Mucosa of stomach (tissue), 1 donor: ENCODE measurements at regions not wholly inside any gene's neighbourhood (a gene's known extent, or its start where the extent isn't known, plus 50 kb on each side); places are given as distances from the start of the nearest gene placed in this dataset.

ENCODE experiments used
- H3K27me3 ChIP-seq: one replicate; pipeline ENCODE4 v1.7.0; 2013; ENCODE audit warnings: mild to moderate bottlenecking, low read length; ENCODE audit not compliant: control insufficient read depth, insufficient read depth
- H3K36me3 ChIP-seq: one replicate; pipeline ENCODE4 v1.7.0; 2013; ENCODE audit warnings: low read length; ENCODE audit not compliant: control insufficient read depth, insufficient read depth
- H3K4me1 ChIP-seq: one replicate; pipeline ENCODE4 v1.7.0; 2013; ENCODE audit warnings: mild to moderate bottlenecking, low read length; ENCODE audit not compliant: control insufficient read depth, insufficient read depth
- H3K4me3 ChIP-seq: one replicate; pipeline ENCODE4 v1.7.0; 2013; ENCODE audit warnings: low read length
- H3K9ac ChIP-seq: one replicate; pipeline ENCODE4 v1.7.0; 2013; ENCODE audit warnings: mild to moderate bottlenecking, low read length, moderate library complexity
- H3K9me3 ChIP-seq: one replicate; pipeline ENCODE4 v1.7.0; 2013; ENCODE audit warnings: mild to moderate bottlenecking, low read length, moderate library complexity; ENCODE audit not compliant: control insufficient read depth
- donor health status: Pancreatic carcinoma.

DNA sequence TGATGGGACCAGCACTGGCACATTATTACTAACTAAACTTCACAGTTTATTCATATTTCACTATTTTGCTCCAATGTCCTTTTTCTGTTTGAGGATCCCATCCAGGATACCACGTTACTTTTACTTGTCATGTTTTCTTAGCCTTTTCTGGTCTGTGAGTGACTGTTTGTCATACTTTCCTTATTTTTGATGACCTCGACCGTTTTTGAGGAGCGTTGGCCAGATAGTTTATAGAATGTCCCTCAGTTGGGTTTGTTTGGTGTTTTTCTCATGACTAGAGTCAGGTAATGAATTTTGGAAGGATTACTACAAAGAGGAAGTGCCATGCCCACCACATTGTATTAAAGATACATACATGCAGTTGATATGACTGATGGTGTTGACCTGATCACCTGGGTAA is 199.4 kb upstream of the CCND2 start:
- Histone ChIP-seq H3K36me3 (no peaks in the 10 kb centered on the region), H3K9me3 (no peaks in the 10 kb centered on the region), H3K27me3 (no peaks in the 10 kb centered on the region), H3K9ac (no peak overlapping the region), H3K4me3 (no peak overlapping the region), H3K4me1 (no peaks in the 10 kb centered on the region)

GRCh38 chr12:4069670-4070010 is 196.4 kb upstream of the PARP11 start:
- H3K4me3 ChIP-seq = no peak overlapping the region
- H3K9ac ChIP-seq = no peak overlapping the region
- no peaks in the 10 kb centered on the region for H3K27me3 ChIP-seq
- H3K9me3 ChIP-seq = no peaks in the 10 kb centered on the region
- no peaks in the 10 kb centered on the region for H3K4me1 ChIP-seq
- H3K36me3 ChIP-seq = no peaks in the 10 kb centered on the region

DNA sequence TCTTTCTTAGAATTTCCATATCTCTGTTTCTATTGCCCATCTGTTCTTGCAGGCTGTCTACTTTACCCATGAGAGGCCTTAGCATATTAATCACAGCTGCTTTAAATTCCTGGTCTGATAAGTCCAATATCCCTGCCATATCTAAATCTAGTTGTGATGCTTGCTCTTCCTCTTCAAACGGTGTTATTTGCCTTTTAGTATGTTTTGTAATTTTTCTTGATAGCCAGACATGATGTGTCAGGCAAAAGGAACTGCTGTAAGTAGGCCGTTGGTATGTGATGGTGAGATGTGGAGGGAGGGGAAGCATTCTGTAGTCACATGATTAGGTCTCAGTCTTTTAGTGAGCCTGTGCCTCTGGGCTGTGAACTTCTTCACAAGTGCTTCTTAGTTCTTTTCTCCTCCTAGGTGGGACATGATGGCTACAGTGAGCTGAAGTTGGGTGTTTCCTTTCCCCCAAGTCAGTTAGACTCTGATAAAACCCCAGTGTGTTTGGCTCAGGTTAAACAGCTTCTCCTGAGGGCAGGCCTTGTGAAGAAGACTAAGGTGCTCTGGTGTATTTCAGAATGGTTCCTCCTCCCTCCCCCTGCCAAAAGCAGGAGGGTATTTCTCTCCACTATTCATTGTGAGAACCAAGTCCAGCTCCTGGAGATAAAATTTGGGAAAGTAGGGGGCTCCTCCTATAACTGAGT is 195.9 kb upstream of the PARP11 start:
- Histone ChIP-seq H3K9ac (no peak overlapping the region), H3K36me3 (no peaks in the 10 kb centered on the region), H3K4me1 (no peaks in the 10 kb centered on the region), H3K9me3 (no peaks in the 10 kb centered on the region), H3K4me3 (no peak overlapping the region), H3K27me3 (no peaks in the 10 kb centered on the region)

GRCh38 chr12:4064008-4064407 is 190.8 kb upstream of the PARP11 start:
- Histone ChIP-seq H3K9ac (no peak overlapping the region), H3K27me3 (no peaks in the 10 kb centered on the region), H3K36me3 (no peaks in the 10 kb centered on the region), H3K4me3 (no peak overlapping the region), H3K9me3 (no peaks in the 10 kb centered on the region), H3K4me1 (no peaks in the 10 kb centered on the region)

DNA sequence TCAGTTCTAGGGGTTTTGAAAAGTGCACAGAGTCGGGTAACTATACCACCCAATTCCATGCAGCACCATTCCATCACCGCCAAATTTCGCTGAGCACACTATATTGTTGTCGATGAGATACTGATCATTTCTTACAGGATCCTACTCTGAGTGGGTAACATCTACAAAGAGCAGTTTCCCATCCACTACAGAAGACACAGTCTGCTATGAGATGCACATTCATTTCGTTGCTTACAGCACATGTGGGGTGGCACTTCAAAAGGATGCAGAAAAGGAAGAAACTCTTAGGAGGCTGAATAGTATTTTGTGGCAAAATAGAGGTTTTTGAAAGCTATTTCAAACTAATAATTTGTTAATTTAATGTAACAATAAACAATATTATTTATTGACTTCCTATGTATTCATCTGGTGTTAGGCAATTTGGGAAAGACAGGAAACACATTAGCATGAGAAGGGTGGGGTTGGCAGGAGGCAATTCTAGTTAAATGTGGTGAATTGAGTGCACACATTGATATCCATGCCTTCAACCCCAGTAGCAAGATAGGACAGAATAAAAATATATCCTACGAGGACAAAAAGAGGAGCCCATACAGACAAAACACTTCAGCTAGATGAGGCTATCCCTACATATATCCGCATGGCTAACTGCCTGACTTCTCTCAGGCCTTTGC is 186.8 kb upstream of the PARP11 start:
- Histone ChIP-seq H3K4me3 (no peak overlapping the region), H3K9ac (no peak overlapping the region), H3K36me3 (no peaks in the 10 kb centered on the region), H3K9me3 (no peaks in the 10 kb centered on the region), H3K27me3 (no peaks in the 10 kb centered on the region), H3K4me1 (no peaks in the 10 kb centered on the region)

DNA sequence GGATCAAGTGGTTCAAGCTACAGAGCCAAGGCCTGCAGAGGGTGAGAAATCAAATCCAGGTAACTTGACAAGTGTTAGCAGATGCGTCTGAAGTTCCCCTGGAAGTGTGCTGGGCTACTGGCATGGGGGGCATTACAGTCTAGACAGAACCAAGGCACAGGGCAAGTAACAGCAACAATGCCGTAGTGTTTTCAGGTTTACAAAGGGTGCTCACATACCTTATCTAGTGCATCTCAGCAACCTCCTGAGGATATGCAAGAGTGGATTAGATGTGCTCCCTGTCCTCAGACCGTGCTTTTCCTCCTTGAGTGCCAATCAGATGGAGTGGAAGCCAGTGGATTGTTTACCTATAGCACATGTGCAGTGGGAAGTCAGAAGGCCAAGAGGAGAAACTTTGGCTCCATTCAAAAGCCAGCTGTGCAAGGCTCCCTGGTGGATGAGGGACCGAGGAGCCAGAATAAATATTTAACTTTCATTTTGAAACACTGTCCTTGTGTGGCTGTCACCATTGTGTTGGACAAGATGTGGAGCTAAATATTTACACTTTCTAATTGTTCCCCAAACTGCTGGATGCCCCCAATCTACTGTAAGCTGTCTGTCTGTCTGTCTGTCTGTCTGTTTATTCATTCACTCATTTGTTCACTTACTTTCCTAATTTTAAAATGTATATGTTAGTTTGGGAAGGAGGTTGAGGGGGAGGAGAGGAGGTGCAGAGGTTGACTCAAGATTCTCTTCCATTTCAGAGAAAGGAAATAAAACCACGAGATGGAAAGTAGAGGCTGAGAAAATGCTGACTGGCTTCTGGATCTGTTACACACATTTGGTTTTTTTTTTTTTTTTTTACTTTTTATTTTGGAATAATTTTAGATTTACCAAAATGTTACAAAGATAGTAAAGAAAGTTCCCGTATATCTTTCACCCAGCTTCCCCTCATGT is 184.0 kb upstream of the PARP11 start:
- H3K9ac ChIP-seq = no peak overlapping the region
- H3K27me3 ChIP-seq = no peaks in the 10 kb centered on the region
- no peak overlapping the region for H3K4me3 ChIP-seq
- H3K36me3 ChIP-seq = no peaks in the 10 kb centered on the region
- no peaks in the 10 kb centered on the region for H3K9me3 ChIP-seq
- no peaks in the 10 kb centered on the region for H3K4me1 ChIP-seq

- Histone ChIP-seq H3K4me1 (no peaks in the 10 kb centered on the region), H3K27me3 (no peaks in the 10 kb centered on the region), H3K4me3 (no peak overlapping the region), H3K9me3 (no peaks in the 10 kb centered on the region), H3K9ac (no peak overlapping the region), H3K36me3 (no peaks in the 10 kb centered on the region)
Observed at GRCh38 chr12:4054630-4055029, 181.4 kb upstream of the PARP11 start.

DNA sequence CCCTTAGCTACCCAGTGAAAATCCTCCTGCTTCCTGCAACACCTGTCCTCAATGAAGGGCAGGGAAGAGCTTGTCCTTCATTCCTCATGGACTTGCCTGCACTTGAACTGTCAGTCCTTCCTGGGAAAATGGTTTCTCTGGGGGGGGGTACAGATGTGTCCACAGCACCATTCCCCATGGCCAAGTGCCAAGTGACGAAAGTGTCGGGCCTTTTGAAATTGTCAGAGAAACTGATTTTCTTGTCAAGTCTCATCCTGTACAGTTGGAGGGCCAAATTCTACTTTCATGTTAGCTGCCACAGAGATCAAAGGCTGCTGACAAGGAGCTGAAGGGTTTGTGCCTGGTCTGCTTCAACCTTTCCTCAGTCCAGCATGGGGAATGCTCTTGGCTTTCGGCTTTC is 179.5 kb upstream of the PARP11 start:
- H3K9me3 ChIP-seq = no peaks in the 10 kb centered on the region
- H3K9ac ChIP-seq = no peak overlapping the region
- H3K4me3 ChIP-seq = no peak overlapping the region
- no peaks in the 10 kb centered on the region for H3K4me1 ChIP-seq
- no peaks in the 10 kb centered on the region for H3K36me3 ChIP-seq
- H3K27me3 ChIP-seq = no peaks in the 10 kb centered on the region

- no peaks in the 10 kb centered on the region for H3K9me3 ChIP-seq
- no peak overlapping the region for H3K4me3 ChIP-seq
- H3K36me3 ChIP-seq = no peaks in the 10 kb centered on the region
- no peak overlapping the region for H3K9ac ChIP-seq
- no peaks in the 10 kb centered on the region for H3K4me1 ChIP-seq
- no peaks in the 10 kb centered on the region for H3K27me3 ChIP-seq
Observed at GRCh38 chr12:4051596-4051995, 178.4 kb upstream of the PARP11 start.

DNA sequence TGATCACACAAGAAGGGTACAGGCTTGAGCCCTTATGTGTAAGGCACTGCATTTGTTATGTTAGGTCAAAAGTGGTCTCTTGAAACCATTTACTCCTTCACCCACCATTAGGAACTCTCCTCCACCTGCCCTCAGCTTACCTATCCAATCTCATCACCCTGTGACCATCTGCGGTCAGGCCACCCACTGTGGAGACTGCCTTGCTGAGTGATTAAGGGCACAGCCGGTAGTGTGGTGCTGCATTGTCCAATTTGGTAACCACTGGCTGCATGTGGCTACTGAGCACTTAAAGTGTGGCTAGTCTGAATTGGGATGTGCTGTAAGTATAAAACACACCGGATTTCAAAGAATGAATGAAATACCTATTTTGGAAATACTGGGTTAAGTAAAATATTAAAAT is 177.1 kb upstream of the PARP11 start:
- Histone ChIP-seq H3K27me3 (no peaks in the 10 kb centered on the region), H3K9me3 (no peaks in the 10 kb centered on the region), H3K4me1 (no peaks in the 10 kb centered on the region), H3K4me3 (no peak overlapping the region), H3K9ac (no peak overlapping the region), H3K36me3 (no peaks in the 10 kb centered on the region)

DNA sequence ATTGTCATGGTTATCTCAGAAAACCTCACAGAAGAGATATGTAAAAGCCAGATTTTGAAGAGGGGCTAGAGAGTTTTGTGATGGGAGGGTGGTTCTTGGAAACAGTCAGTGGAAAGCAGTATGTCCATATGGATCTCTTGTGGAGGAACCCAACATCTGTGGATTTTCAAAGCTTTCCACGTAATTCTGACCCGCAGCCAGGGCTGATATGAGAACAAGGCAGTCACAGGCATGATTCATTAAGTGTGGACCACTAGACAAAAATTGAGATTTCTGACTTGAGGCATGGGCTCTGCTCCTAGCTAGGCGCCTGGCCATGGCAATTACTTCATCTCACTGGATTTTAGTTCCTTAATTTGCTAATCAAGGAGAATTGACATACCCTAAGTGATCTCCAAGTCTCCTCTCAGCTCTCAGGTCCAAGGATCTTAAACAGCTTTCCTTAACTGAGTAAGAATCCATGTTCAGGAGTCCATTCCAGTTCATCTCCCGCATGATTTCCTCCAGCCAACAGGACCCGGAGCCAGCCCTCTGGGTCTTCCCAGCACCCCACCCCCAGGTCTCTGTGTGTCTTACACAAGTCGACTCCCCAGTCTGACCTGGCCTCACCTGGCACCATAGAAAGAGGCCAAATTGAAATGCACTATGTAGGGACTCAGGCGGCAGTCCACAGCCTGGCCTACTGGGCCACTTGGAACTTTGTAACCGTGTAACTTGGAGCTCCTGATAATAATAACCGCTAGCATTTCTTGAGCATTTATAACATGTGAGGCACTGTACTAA is 176.3 kb upstream of the PARP11 start:
- Histone ChIP-seq H3K27me3 (no peaks in the 10 kb centered on the region), H3K9me3 (no peaks in the 10 kb centered on the region), H3K36me3 (no peaks in the 10 kb centered on the region), H3K4me1 (no peaks in the 10 kb centered on the region), H3K4me3 (no peak overlapping the region), H3K9ac (no peak overlapping the region)
